ENCODE measurements at regions not wholly inside any gene's neighbourhood (a gene's known extent, or its start where the extent isn't known, plus 50 kb on each side); places are given as distances from the start of the nearest gene placed in this dataset.

GRCh38 chr2:16464641-16465040 is 201.0 kb downstream of the CYRIA start:
- TF ChIP-seq, protein P1, sequence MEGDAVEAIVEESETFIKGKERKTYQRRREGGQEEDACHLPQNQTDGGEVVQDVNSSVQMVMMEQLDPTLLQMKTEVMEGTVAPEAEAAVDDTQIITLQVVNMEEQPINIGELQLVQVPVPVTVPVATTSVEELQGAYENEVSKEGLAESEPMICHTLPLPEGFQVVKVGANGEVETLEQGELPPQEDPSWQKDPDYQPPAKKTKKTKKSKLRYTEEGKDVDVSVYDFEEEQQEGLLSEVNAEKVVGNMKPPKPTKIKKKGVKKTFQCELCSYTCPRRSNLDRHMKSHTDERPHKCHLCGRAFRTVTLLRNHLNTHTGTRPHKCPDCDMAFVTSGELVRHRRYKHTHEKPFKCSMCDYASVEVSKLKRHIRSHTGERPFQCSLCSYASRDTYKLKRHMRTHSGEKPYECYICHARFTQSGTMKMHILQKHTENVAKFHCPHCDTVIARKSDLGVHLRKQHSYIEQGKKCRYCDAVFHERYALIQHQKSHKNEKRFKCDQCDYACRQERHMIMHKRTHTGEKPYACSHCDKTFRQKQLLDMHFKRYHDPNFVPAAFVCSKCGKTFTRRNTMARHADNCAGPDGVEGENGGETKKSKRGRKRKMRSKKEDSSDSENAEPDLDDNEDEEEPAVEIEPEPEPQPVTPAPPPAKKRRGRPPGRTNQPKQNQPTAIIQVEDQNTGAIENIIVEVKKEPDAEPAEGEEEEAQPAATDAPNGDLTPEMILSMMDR (IDR thresholded peaks at IDR 0.05), result no peak
- no peak for TF ChIP-seq POLR2AphosphoS5 (IDR thresholded peaks at IDR 0.05)
- TF ChIP-seq POLR2A (IDR thresholded peaks at IDR 0.05), result no peak
- TF ChIP-seq EP300 (IDR thresholded peaks at IDR 0.05), result no peak
- Histone ChIP-seq H3K9me3 (no peaks in the 10 kb centered on the region), H3K4me3 (no peak overlapping the region), H3K27ac (no peak overlapping the region), H3K36me3 (no peaks in the 10 kb centered on the region), H3K27me3 (no peaks in the 10 kb centered on the region), H3K4me1 (no peaks in the 10 kb centered on the region)
- 91% methylated on average over 3 of the region's 3 CpGs for WGBS
- no peak for DNase-seq (ENCODE audit: low spot score in 2 of 2)

GRCh38 chr2:16462958-16463357 is 202.7 kb downstream of the CYRIA start:
- WGBS, result 25% methylated on average over 5 of the region's 5 CpGs
- Histone ChIP-seq H3K4me1 (no peaks in the 10 kb centered on the region), H3K27me3 (no peaks in the 10 kb centered on the region), H3K9me3 (no peaks in the 10 kb centered on the region), H3K4me3 (no peak overlapping the region), H3K27ac (no peak overlapping the region), H3K36me3 (no peaks in the 10 kb centered on the region)
- TF ChIP-seq POLR2A (IDR thresholded peaks at IDR 0.05), result no peak
- TF ChIP-seq EP300 (IDR thresholded peaks at IDR 0.05), result no peak
- TF ChIP-seq, protein P1 (IDR thresholded peaks at IDR 0.05), result no peak
- TF ChIP-seq POLR2AphosphoS5 (IDR thresholded peaks at IDR 0.05), result no peak
- DNase-seq (ENCODE audit: low spot score in 2 of 2), result no peak

DNA sequence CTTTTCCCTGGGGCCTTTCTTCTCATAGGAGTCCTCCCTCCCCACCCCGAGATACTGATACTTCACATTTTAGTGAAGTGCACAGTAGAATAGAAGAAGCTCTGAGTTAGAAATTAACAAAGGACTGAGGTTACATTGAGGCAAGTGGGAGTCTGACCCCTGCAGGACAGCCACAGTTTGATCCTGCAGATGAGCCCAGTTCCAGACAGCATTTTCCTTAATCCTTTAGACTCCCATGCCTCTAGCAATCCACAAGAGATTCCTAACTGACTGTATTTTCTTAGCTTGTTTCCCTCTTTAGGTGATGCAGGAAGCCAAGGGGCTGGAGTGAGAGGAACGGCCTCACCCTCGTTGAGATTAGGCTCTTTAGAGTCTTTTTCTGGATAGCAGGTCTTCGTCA is 204.0 kb downstream of the CYRIA start:
- no peak for DNase-seq (ENCODE audit: low spot score in 2 of 2)
- Histone ChIP-seq H3K9me3 (no peaks in the 10 kb centered on the region), H3K4me1 (no peaks in the 10 kb centered on the region), H3K4me3 (no peak overlapping the region), H3K36me3 (no peaks in the 10 kb centered on the region), H3K27me3 (no peaks in the 10 kb centered on the region), H3K27ac (no peak overlapping the region)
- TF ChIP-seq POLR2AphosphoS5 (IDR thresholded peaks at IDR 0.05) (no peak), POLR2A (IDR thresholded peaks at IDR 0.05) (no peak), EP300 (IDR thresholded peaks at IDR 0.05) (no peak)
- TF ChIP-seq, protein P1 (IDR thresholded peaks at IDR 0.05), result no peak
- WGBS, result 89% methylated on average over 4 of the region's 4 CpGs

DNA sequence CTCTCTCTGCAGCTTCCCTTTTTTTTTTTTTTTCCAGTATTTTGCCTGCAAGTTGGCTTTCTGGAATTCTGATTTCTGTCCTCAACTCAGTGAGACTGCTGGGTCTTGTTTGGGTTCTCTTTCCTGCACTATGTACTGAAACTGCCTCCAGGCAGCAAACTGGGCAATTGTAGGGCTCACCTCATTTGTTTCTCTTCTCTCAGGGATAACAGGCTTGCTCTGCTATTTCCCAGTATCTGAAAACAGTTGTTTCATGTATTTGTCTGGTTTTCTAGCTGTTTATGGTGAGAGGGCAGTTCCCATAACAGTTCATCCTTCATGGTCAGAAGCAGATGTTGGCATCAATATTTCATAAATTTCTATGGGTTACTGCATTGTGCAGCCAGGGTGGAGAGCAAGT is 206.0 kb downstream of the CYRIA start:
- Histone ChIP-seq H3K9me3 (no peaks in the 10 kb centered on the region), H3K27ac (no peak overlapping the region), H3K4me3 (no peak overlapping the region), H3K36me3 (no peaks in the 10 kb centered on the region), H3K27me3 (no peaks in the 10 kb centered on the region), H3K4me1 (no peaks in the 10 kb centered on the region)
- no peak for DNase-seq (ENCODE audit: low spot score in 2 of 2)
- TF ChIP-seq POLR2AphosphoS5 (IDR thresholded peaks at IDR 0.05) (no peak), EP300 (IDR thresholded peaks at IDR 0.05) (no peak), POLR2A (IDR thresholded peaks at IDR 0.05) (no peak)
- TF ChIP-seq, protein P1 (IDR thresholded peaks at IDR 0.05), result no peak

DNA sequence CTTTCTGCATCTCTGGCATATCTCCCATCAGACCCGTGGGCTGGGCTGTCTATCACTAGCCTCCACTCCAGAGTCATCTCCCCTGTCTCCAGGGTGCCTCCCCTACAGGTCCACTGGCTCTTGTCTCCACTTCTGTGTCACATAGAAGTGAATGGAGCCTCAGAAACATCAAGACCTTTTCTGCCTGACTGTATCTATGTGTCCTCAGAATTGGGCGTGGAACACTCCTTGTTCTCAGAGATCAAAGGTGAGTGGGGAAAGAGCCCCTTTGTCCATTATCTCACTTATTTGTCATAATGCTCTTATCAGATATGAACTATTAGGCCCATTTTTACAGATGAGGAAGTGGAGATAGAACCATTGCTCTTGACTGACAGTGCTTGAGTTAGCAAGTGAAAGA is 211.0 kb downstream of the CYRIA start:
- TF ChIP-seq POLR2A (IDR thresholded peaks at IDR 0.05) (no peak), EP300 (IDR thresholded peaks at IDR 0.05) (no peak), POLR2AphosphoS5 (IDR thresholded peaks at IDR 0.05) (no peak)
- TF ChIP-seq, protein P1 (IDR thresholded peaks at IDR 0.05), result no peak
- 52% methylated on average over 2 of the region's 2 CpGs for WGBS

More for the DNA sequence above, 211.0 kb downstream of the CYRIA start:
- H3K27ac ChIP-seq, result no peak overlapping the region
- no peaks in the 10 kb centered on the region for H3K9me3 ChIP-seq
- no peak for DNase-seq (ENCODE audit: low spot score in 2 of 2)
- no peak overlapping the region for H3K4me3 ChIP-seq
- H3K36me3 ChIP-seq, result no peaks in the 10 kb centered on the region
- no peaks in the 10 kb centered on the region for H3K27me3 ChIP-seq
- no peaks in the 10 kb centered on the region for H3K4me1 ChIP-seq
